Activated CD4-positive, alpha-beta T cell treated with anti-CD3 and anti-CD28 coated beads, Interleukin-2, amount 10 ng/mL, durations not matched to agents 24 days and 14 days (primary cell): ENCODE measurements at regions not wholly inside any gene's neighbourhood (a gene's known extent, or its start where the extent isn't known, plus 50 kb on each side); places are given as distances from the start of the nearest gene placed in this dataset.

Experiments used
- DNase-seq: peaks from one replicate; pipeline ENCODE4 v3.0.0; 2022
- H3K27ac Mint-ChIP-seq: one replicate; pipeline ENCODE4 v1.8.0; 2022; ENCODE audit warnings: mild to moderate bottlenecking, mixed read lengths
- H3K27me3 Mint-ChIP-seq: one replicate; pipeline ENCODE4 v1.8.0; 2022; ENCODE audit warnings: mixed read lengths
- H3K36me3 Mint-ChIP-seq: one replicate; pipeline ENCODE4 v1.8.0; 2022; ENCODE audit warnings: low read depth, mild to moderate bottlenecking, mixed read lengths
- H3K4me1 Mint-ChIP-seq: one replicate; pipeline ENCODE4 v1.8.0; 2021; ENCODE audit warnings: mixed read lengths
- H3K4me3 Mint-ChIP-seq: one replicate; pipeline ENCODE4 v1.8.0; 2022; ENCODE audit warnings: mild to moderate bottlenecking, moderate library complexity, mixed read lengths
- H3K9me3 Mint-ChIP-seq: one replicate; pipeline ENCODE4 v1.8.0; 2021; ENCODE audit warnings: mixed read lengths
- intact Hi-C: fragments of 100-400 bp; cut with micrococcal nuclease; formaldehyde crosslinking; loops from one replicate; pipeline ENCODE4 v1.15.1; 2023

DNA sequence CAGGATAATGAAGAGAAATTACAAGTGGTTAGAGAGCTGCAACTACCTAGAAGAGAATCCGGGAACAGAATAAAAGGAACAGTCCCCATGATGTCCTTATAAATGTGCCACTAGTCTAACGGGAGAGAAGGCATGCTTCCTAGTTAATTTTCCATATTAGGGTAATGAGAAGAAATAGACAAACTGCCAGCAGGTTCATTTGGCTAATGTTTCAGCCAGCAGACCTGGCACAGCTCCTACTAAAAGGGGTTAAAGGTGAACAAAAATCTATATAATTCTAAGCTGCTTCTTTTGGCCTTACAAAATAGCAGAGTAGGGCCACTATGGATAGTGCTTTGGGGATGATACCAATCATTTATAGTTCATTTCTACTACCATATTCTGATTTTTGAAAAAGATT lies 845.3 kb upstream of the GCFC2 start:
- intact Hi-C loops = no loop called here
- H3K4me3 Mint-ChIP-seq = no peak overlapping the region
- no peak for DNase-seq
- H3K27me3 Mint-ChIP-seq = no peaks in the 10 kb centered on the region
- no peaks in the 10 kb centered on the region for H3K4me1 Mint-ChIP-seq
- H3K36me3 Mint-ChIP-seq = no peaks in the 10 kb centered on the region
- H3K9me3 Mint-ChIP-seq = no peaks in the 10 kb centered on the region
- H3K27ac Mint-ChIP-seq = no peak overlapping the region

DNA sequence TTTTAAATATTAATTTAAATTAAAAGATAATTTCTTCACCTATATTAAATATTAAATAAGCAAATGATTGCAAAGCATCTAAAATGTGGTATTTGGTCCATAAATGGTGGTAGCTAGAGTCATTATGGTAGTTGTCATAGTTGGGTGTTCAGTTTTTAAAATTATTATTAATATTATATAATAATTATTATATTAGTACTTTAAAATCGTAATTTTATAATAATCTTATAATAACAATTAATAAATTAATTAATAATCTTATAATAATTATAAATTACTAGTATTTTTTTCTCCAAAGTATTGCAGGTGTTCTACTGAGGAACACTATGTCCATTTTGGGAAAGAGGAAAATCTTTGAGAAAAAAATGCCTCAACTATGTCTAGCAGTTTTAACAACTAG lies 835.5 kb upstream of the GCFC2 start:
- intact Hi-C loops = no loop called here
- no peak overlapping the region for H3K4me3 Mint-ChIP-seq
- no peak overlapping the region for H3K27ac Mint-ChIP-seq

DNA sequence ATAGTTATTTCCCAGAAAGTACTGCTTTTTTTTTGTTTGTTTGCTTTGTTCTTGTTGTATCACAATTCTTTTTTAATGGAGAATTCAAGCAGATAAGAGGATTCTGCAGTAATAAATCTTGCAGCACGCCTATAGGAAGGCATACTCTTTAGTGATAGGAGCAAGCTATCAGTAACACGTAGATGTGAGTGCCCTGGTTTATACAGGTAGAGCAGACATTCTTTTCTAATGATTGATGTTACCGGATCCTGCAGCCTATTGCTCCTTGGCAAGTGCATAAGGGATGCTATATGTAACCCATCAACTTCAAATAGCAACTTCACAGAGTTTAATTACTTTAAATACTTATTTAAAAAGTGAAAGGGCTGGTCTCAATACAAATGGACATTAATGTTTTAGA lies 834.2 kb upstream of the GCFC2 start:
- H3K27me3 Mint-ChIP-seq = no peaks in the 10 kb centered on the region
- H3K4me3 Mint-ChIP-seq = no peak overlapping the region
- no peaks in the 10 kb centered on the region for H3K9me3 Mint-ChIP-seq
- no peaks in the 10 kb centered on the region for H3K4me1 Mint-ChIP-seq
- H3K27ac Mint-ChIP-seq = no peak overlapping the region
- H3K36me3 Mint-ChIP-seq = no peaks in the 10 kb centered on the region
- no peak for DNase-seq
- intact Hi-C loops = no loop called here

More for the DNA sequence above, 835.5 kb upstream of the GCFC2 start:
- Mint-ChIP-seq H3K4me1 (no peaks in the 10 kb centered on the region), H3K27me3 (no peaks in the 10 kb centered on the region), H3K9me3 (no peaks in the 10 kb centered on the region), H3K36me3 (no peaks in the 10 kb centered on the region)
- no peak for DNase-seq

DNA sequence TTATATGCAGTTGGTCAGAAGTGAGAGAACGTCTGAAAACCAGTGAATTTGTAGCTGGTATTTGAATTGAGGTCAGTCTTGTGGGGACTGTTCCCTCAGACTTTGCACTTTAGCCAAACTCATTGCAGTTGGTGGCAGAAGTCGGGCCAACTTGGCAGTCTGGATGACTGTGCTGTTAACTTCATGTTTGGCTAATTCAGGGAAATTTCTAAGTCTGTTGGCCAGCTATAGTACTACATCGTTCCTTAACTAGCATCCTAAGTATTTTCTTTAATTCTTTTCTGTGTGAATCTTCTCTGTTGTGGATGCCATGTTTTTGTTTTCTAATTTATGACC lies 806.8 kb upstream of the GCFC2 start:
- Mint-ChIP-seq H3K4me1 (no peaks in the 10 kb centered on the region), H3K4me3 (no peak overlapping the region), H3K9me3 (peaks cover 10% of the 10 kb centered on the region), H3K27me3 (no peaks in the 10 kb centered on the region), H3K27ac (no peak overlapping the region), H3K36me3 (no peaks in the 10 kb centered on the region)
- DNase-seq = no peak
- intact Hi-C loops = no loop called here

DNA sequence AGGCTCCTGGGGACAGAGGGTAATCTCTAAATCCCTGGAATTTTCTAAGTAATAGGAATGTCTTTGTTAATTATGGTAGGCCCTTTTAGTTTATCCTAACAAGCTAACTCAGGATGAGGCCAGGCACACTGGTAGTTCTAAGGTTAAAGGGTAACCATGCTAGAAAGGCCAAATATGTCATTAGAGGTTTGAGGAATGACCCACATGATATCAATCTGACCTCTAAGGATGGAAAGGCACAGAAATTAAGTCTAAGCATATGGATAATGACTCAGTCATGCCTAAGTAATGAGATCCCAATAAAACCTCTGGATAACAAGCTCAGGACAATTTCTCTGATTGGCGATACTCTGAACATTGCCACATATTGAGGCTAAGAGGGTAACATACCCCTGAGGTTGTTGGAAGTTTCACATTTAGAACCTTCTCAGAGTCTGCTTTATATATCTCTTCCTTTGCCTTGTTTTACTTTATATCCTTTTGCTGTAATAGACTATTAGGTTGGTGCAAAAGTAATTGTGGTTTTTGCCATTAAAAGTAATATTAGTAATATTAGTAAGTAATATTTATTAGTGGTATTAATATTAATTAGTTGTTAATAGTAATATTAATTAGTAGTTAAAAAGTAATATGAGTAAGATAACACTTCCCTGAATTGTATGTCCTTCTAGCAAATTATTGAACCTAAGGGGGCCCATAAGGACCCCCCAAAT lies 806.3 kb upstream of the GCFC2 start:
- H3K4me3 Mint-ChIP-seq = no peak overlapping the region
- no peaks in the 10 kb centered on the region for H3K4me1 Mint-ChIP-seq
- H3K36me3 Mint-ChIP-seq = no peaks in the 10 kb centered on the region
- no peak overlapping the region for H3K27ac Mint-ChIP-seq
- no peaks in the 10 kb centered on the region for H3K27me3 Mint-ChIP-seq
- DNase-seq = no peak
- H3K9me3 Mint-ChIP-seq = peaks cover 10% of the 10 kb centered on the region
- intact Hi-C loops = no loop called here

DNA sequence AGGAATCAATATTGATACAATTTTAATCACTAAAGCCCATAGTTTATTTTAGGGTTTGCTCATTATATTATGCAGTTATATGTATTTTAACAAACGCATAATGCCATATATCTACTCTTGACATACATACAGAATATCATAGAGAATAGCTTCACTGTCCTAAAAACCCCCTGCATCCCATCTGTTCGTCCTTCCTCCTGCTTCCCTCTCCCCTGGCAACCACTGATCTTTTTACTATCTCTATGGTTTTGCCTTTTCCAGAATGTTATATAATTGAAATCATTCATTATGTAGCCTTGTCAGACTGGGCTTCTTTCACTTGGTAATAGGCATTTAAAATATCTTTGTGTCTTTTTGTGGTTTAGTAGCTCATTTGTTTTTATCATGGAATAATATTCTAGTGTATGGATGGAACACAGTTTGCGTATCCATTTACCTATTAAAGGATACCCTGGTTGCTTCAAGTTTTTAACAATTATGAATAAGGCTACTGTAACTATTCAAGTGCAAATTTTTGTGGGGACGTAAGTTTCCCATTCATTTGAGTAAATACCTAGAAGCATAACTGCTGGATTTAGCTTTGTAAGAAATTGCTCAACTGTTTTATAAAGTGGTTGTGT lies 801.6 kb upstream of the GCFC2 start:
- no peak overlapping the region for H3K27ac Mint-ChIP-seq
- H3K27me3 Mint-ChIP-seq = no peaks in the 10 kb centered on the region
- no peaks in the 10 kb centered on the region for H3K36me3 Mint-ChIP-seq
- intact Hi-C loops = no loop called here
- H3K9me3 Mint-ChIP-seq = peaks cover 5% of the 10 kb centered on the region
- no peaks in the 10 kb centered on the region for H3K4me1 Mint-ChIP-seq
- H3K4me3 Mint-ChIP-seq = no peak overlapping the region
- no peak for DNase-seq

DNA sequence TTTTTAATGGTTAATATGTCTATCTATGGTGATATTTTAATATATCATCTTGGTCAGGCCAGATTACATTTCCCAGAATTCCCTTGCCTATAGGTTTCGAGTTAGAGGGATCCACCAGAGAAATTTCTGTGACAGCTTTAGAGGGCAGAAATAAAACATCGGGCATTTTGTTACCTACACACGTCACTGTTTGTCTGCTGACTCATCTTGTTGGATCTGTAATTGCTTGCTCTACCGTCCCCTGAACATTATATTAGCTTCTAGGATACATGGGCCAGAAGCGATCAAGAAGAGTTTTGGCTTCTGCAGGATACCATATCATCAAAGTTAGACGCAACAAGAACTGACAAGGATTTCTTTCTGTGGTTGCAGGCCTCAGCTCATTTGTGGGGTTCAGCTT lies 795.8 kb upstream of the GCFC2 start:
- H3K4me3 Mint-ChIP-seq = no peak overlapping the region
- H3K9me3 Mint-ChIP-seq = peaks cover 3% of the 10 kb centered on the region
- DNase-seq = no peak
- no peaks in the 10 kb centered on the region for H3K27me3 Mint-ChIP-seq
- H3K36me3 Mint-ChIP-seq = no peaks in the 10 kb centered on the region
- intact Hi-C loops = no loop called here
- no peaks in the 10 kb centered on the region for H3K4me1 Mint-ChIP-seq
- no peak overlapping the region for H3K27ac Mint-ChIP-seq

DNA sequence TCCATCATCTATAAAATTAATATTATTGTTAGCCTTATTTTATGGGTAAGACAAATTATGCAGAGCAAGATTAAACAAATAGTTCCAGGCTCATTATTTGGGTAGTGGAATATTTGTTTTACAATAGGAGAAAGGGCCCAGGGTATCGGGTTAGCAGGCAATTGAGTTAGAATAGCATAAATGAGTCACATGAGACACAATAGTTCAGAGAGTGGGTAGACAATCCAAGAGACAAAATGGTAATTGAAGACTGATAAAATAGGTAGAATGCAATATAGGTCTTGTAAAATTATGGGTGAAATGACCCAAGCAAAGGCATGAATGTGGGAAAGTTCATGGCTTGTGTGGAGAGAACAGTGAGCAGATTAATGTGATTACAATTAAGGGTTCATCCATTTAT lies 790.9 kb upstream of the GCFC2 start:
- intact Hi-C loops = no loop called here
- H3K27me3 Mint-ChIP-seq = no peaks in the 10 kb centered on the region
- H3K4me3 Mint-ChIP-seq = no peak overlapping the region
- no peak for DNase-seq
- no peak overlapping the region for H3K27ac Mint-ChIP-seq
- peaks cover 3% of the 10 kb centered on the region for H3K9me3 Mint-ChIP-seq
- no peaks in the 10 kb centered on the region for H3K36me3 Mint-ChIP-seq
- no peaks in the 10 kb centered on the region for H3K4me1 Mint-ChIP-seq

DNA sequence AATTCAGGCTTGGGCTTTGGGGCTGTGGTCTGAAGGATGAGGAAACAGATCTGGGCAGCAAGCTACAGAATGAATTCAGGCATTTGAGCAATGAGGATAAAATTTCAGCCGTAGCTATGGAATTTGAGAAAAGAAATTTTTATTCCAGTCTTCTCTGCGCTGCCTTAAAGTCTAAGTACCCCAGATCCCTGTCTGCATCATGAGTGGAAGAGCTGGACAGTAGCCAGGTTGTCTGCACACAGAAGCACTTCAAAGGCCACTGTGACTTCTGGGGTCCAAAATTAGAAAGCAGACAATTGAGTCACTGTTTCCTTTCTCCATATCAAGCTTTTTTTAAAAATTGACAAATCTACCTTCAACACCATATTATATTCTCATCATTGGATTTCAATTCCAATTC lies 787.6 kb upstream of the GCFC2 start:
- intact Hi-C loops = no loop called here
- no peak overlapping the region for H3K27ac Mint-ChIP-seq
- no peak for DNase-seq

DNA sequence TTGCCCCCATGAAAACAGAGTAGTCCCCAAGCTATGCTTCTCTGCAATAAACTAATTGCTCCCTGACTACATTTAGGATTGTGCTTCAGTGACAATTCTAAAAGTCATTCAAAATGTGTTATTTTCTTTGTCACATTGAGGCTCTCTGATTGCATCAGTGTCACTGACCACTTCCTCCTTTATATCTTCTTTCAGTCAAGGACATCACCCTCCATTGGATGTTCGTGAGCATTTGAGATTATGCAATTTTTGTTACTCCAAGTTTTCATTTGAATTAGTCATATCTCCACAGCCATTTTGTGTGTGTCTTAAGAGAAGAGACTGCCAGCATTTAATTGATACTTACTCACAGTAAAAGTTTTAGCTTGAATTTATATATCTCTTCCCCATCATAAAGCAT lies 780.8 kb upstream of the GCFC2 start:
- Mint-ChIP-seq H3K4me1 (no peaks in the 10 kb centered on the region), H3K27ac (no peak overlapping the region), H3K27me3 (no peaks in the 10 kb centered on the region), H3K9me3 (no peaks in the 10 kb centered on the region), H3K4me3 (no peak overlapping the region), H3K36me3 (no peaks in the 10 kb centered on the region)
- intact Hi-C loops = no loop called here
- DNase-seq = no peak

More for the DNA sequence above, 787.6 kb upstream of the GCFC2 start:
- Mint-ChIP-seq H3K4me3 (no peak overlapping the region), H3K9me3 (peaks cover 3% of the 10 kb centered on the region), H3K36me3 (no peaks in the 10 kb centered on the region), H3K27me3 (no peaks in the 10 kb centered on the region), H3K4me1 (no peaks in the 10 kb centered on the region)

DNA sequence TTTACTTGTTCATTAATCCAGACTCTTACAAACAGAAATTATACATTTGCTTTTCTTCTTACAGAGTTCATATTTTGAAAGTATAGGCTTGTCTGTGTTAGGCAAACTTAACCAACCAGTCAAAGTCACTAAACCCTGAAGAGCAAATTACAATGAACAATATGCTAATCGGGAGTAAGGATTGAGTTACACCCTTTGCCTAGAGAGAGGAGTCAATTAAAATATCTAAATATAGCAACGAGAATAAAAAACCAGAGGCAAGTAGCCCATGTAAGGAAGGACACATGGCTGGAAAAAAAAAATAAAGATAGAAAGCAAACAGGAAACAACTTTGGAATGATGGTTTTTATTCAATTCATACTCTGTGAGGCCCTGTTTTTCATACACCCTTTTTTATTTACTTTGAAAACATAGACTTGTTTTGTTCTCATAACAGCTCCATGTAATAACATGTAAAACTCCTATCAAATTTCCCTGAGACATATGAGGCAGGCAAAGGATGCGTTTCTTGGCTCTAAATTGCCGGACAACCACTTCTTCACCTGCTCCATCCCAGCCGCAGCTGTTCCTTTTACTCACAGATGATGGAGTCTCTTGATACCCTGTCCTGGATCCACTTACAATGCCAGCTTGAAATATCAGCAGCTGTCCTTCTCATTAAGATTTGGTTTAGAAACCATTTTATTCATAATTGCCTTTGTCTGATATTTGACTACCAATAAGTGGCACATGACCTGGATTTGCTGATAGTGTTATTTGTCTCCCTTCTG lies 767.7 kb upstream of the GCFC2 start:
- no peaks in the 10 kb centered on the region for H3K27me3 Mint-ChIP-seq
- peaks cover 10% of the 10 kb centered on the region for H3K9me3 Mint-ChIP-seq
- H3K4me1 Mint-ChIP-seq = no peaks in the 10 kb centered on the region
- intact Hi-C loops = no loop called here
- no peak overlapping the region for H3K4me3 Mint-ChIP-seq
- no peak overlapping the region for H3K27ac Mint-ChIP-seq
- DNase-seq = no peak
- H3K36me3 Mint-ChIP-seq = no peaks in the 10 kb centered on the region

DNA sequence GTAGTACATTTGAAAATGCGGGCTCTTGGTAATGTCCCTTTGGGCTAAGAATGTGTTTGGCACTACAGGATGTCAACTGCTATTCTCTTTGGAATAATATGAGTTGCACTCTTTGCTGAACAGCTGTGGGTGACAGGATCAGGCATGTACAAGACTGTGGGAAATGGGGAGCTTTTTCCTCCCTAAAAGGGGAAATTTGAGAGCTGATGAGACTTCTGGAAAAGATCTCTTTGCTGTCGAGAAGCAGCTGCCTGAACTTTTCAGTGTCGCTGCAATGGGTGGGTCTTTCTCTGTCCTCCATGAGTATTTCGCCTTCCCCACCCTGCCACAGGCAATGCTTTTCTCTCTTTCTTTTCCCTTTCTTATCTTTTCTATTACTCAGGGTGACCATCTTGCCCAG lies 762.2 kb upstream of the GCFC2 start:
- no peak for DNase-seq
- H3K36me3 Mint-ChIP-seq = no peaks in the 10 kb centered on the region
- no peaks in the 10 kb centered on the region for H3K9me3 Mint-ChIP-seq
- no peaks in the 10 kb centered on the region for H3K27me3 Mint-ChIP-seq
- intact Hi-C loops = no loop called here
- H3K27ac Mint-ChIP-seq = no peak overlapping the region
- no peak overlapping the region for H3K4me3 Mint-ChIP-seq
- no peaks in the 10 kb centered on the region for H3K4me1 Mint-ChIP-seq

DNA sequence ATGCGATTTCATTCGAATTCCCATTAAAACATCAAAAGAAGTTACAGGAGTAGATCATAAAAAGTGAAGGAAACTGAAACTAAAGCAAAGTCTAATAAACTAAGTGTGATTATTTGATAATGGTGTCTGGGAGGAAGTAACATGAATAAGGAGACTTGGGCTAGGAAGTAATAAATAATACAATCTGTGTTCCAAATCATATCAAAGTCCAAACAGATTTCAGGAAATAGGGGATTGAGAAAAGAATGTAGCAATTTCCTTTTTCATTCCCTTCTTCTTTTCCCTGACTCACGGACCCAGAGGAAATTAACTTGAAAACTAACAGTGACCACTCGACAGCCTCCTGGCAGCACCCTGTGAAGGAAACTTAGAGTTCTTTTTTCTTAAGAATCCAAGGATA lies 758.4 kb upstream of the GCFC2 start:
- DNase-seq = no peak
- Mint-ChIP-seq H3K27ac (no peak overlapping the region), H3K27me3 (no peaks in the 10 kb centered on the region), H3K36me3 (no peaks in the 10 kb centered on the region), H3K4me3 (no peak overlapping the region), H3K4me1 (no peaks in the 10 kb centered on the region), H3K9me3 (no peaks in the 10 kb centered on the region)
- intact Hi-C loops = no loop called here

DNA sequence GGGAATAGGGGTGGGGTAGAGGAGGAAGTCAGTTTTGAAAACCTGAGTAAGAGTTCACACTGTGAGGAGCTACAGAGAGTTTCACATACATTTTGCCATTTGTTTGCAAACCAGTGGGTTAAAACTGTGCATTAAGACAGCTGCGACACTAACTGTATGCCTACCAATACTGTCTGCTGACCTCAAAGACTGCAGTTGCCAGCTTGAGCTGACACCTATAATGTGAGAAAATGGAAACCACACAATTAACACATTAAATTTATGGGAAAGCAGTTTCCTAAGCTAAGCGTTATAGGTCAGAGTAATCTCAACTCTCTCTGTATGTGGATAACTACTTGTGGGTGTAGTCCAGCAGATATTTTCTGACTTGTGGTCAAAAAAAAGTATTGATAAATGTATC lies 756.6 kb upstream of the GCFC2 start:
- Mint-ChIP-seq H3K36me3 (no peaks in the 10 kb centered on the region), H3K27me3 (no peaks in the 10 kb centered on the region), H3K4me1 (no peaks in the 10 kb centered on the region), H3K27ac (no peak overlapping the region), H3K9me3 (no peaks in the 10 kb centered on the region), H3K4me3 (no peak overlapping the region)
- DNase-seq = no peak
- intact Hi-C loops = no loop called here
